OCI-LY7 (cell line): ENCODE measurements at regions not wholly inside any gene's neighbourhood (a gene's known extent, or its start where the extent isn't known, plus 50 kb on each side); places are given as distances from the start of the nearest gene placed in this dataset.

Source experiments
- EZH2phosphoT487 ChIP-seq: fragments of 200-600 bp; sonication (generic); IDR thresholded peaks from 2 replicates; pipeline ENCODE4 v1.6.1; 2018; ENCODE audit warnings: low read depth, borderline replicate concordance, mild to moderate bottlenecking, mixed run types, antibody characterized with exemption, low read length, moderate library complexity, mixed read lengths
- TF ChIP-seq, protein P1 (sequence below): fragments of 200-600 bp; sonication (generic); conservative IDR thresholded peaks from 2 replicates; pipeline ENCODE4 v1.5.1; 2014; ENCODE audit warnings: mild to moderate bottlenecking, antibody characterized with exemption, low read length, moderate library complexity, mixed read lengths

DNA sequence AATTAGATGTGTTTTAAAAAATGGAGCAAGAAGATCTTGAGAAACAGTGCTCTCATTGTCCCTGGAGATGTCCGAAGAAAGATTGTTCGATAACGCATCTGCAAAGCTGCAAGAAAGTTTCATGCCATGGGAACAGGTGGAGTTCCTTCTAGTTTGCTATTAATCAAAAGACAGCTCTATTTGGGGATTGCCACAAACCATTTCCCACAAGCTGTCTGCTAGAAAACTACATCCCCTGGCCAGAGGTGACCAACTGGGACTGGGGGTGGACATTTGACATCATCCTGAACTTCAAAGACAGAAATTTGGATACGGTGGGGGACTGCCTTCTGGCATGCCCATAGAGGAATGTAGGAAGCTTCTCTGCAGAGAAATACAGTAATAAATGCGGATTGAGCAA, 50.8 kb upstream of the OSMR start:
- TF ChIP-seq, protein P1, sequence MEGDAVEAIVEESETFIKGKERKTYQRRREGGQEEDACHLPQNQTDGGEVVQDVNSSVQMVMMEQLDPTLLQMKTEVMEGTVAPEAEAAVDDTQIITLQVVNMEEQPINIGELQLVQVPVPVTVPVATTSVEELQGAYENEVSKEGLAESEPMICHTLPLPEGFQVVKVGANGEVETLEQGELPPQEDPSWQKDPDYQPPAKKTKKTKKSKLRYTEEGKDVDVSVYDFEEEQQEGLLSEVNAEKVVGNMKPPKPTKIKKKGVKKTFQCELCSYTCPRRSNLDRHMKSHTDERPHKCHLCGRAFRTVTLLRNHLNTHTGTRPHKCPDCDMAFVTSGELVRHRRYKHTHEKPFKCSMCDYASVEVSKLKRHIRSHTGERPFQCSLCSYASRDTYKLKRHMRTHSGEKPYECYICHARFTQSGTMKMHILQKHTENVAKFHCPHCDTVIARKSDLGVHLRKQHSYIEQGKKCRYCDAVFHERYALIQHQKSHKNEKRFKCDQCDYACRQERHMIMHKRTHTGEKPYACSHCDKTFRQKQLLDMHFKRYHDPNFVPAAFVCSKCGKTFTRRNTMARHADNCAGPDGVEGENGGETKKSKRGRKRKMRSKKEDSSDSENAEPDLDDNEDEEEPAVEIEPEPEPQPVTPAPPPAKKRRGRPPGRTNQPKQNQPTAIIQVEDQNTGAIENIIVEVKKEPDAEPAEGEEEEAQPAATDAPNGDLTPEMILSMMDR: no peak
- no peak for TF ChIP-seq EZH2phosphoT487
